Caco-2 (cell line): ENCODE measurements at regions not wholly inside any gene's neighbourhood (a gene's known extent, or its start where the extent isn't known, plus 50 kb on each side); places are given as distances from the start of the nearest gene placed in this dataset.

Source experiments
- BruUV-seq: library from RNA; stranded (reverse); fragments of 400-500 nt; replicated peaks from 2 replicates; lab custom pipeline; 2021; lab: Mats Ljungman, UMichigan
- CTCF ChIA-PET: fragments of 300-600 bp; sonication (Branson Sonifier 250); formaldehyde crosslinking; loops from one replicate; lab custom pipeline; 2022; ENCODE audit warnings: antibody characterized with exemption; lab: Charles Lee
- POLR2A ChIA-PET: fragments of 300-600 bp; sonication (Branson Sonifier 250); formaldehyde crosslinking; loops from one replicate; lab custom pipeline; 2022; ENCODE audit warnings: antibody characterized with exemption; lab: Charles Lee
- DNase-seq, 2 experiments: peaks; one replicate each; pipeline versions ENCODE4 v3.0.0 to v3.0.0-alpha.2; 2020 to 2022
- H3K27me3 ChIP-seq: replicated peaks from 2 replicates; pipeline ENCODE4 v1.6.0; 2011; ENCODE audit warnings: low read length; ENCODE audit not compliant: control insufficient read depth, insufficient read depth
- H3K36me3 ChIP-seq: 2 replicates; pipeline ENCODE4 v1.5.1; 2011; ENCODE audit warnings: low read length; ENCODE audit not compliant: control insufficient read depth, insufficient read depth
- H3K4me1 ChIP-seq: fragments of 250-450 bp; sonication (Bioruptor Pico); 2 replicates; pipeline ENCODE4 v1.5.1; 2020; ENCODE audit warnings: mild to moderate bottlenecking
- H3K4me3 ChIP-seq: 2 replicates; pipeline ENCODE4 v1.5.1; 2011; ENCODE audit warnings: low read depth, mild to moderate bottlenecking, control low read depth, low read length
- H3K9me3 ChIP-seq: fragments of 250-450 bp; sonication (Bioruptor Pico); 2 replicates; pipeline ENCODE4 v1.5.1; 2020; ENCODE audit warnings: mild to moderate bottlenecking, moderate library complexity
- H3K27ac Mint-ChIP-seq: one replicate; pipeline ENCODE4 v1.8.0; 2022; ENCODE audit warnings: mixed read lengths; ENCODE audit not compliant: unreplicated experiment
- H3K27me3 Mint-ChIP-seq: one replicate; pipeline ENCODE4 v1.8.0; 2022; ENCODE audit warnings: mixed read lengths; ENCODE audit not compliant: insufficient read depth, unreplicated experiment
- H3K36me3 Mint-ChIP-seq: one replicate; pipeline ENCODE4 v1.8.0; 2022; ENCODE audit warnings: mild to moderate bottlenecking, mixed read lengths; ENCODE audit not compliant: insufficient read depth, unreplicated experiment
- H3K4me1 Mint-ChIP-seq: one replicate; pipeline ENCODE4 v1.8.0; 2022; ENCODE audit warnings: low read depth, mixed read lengths; ENCODE audit not compliant: unreplicated experiment
- H3K4me3 Mint-ChIP-seq: one replicate; pipeline ENCODE4 v1.8.0; 2022; ENCODE audit warnings: mild to moderate bottlenecking, moderate library complexity, mixed read lengths; ENCODE audit not compliant: unreplicated experiment
- H3K9me3 Mint-ChIP-seq: one replicate; pipeline ENCODE4 v1.8.0; 2022; ENCODE audit warnings: mixed read lengths; ENCODE audit not compliant: unreplicated experiment
- intact Hi-C: fragments of 100-400 bp; cut with micrococcal nuclease; formaldehyde crosslinking; loops from one replicate; pipeline ENCODE4 v1.10.0; 2022; ENCODE audit not compliant: unreplicated experiment
- TF ChIP-seq, protein P1 (sequence below), 2 experiments: fragments of 200-600 bp in 1 of 2; IDR thresholded peaks; 1 replicate in 1 of 2; 2 replicates in 1 of 2; pipeline versions ENCODE4 v1.5.1 to v1.8.0; 2011 to 2022; ENCODE audit warnings: antibody characterized with exemption in 1 of 2, control low read depth in 1 of 2, inconsistent platforms in 1 of 2, low read depth in 1 of 2, low read length in 1 of 2, mild to moderate bottlenecking in 1 of 2, moderate library complexity in 1 of 2; ENCODE audit not compliant: insufficient read depth in 1 of 2, severe bottlenecking in 1 of 2, unreplicated experiment in 1 of 2

DNA sequence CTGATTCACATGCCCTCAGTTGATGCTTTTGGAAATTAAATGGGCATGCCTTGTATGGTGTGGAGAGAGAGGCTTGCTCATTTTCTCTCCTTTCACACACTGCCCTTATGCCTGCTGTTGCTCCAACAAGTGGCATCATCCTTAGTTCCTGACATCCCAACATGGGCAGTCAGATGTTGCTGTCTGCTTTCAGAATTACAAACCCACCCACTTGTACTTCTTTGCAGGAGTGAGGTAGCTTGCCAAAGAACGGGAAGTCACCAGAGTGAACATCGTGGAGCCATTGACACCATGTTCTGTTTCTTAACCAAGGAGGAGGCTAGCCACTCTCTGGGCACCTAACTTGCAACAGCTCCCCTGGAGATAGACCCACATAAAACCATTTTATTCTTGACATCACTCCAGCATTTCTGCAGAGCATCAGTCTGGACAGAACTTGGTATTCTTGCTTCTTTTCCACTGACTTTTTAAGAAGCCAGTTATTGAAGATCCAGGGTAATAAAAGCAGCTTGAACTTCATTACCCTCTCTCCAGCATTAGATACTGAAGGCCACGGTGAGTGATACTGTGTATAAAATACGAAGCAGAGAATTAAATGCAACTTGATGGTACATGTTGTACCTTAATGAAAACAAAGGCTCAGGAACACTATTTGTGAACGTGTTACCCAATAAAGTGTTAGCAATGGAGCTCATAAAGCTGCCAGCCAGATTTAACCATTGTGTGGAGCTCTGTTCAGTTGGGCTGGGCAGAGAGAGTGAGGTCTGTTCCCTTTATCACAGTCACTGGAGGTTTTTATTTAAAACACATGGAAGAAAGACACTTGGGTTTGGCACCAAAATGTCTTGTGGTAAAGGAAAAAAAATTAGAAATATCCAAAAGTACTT lies 195.8 kb upstream of the HABP2 start:
- Mint-ChIP-seq H3K27ac (no peak overlapping the region), H3K36me3 (no peaks in the 10 kb centered on the region), H3K27me3 (peaks cover 7% of the 10 kb centered on the region), H3K4me3 (no peak overlapping the region), H3K4me1 (peaks cover under 1% of the 10 kb centered on the region), H3K9me3 (no peaks in the 10 kb centered on the region)
- no TSS peak for BruUV-seq
- H3K27me3 ChIP-seq = no peaks in the 10 kb centered on the region; the same call in 1 of the 2 replicates
- H3K4me1 ChIP-seq = no peaks in the 10 kb centered on the region
- no peaks in the 10 kb centered on the region for H3K36me3 ChIP-seq
- no peaks in the 10 kb centered on the region for H3K9me3 ChIP-seq
- ChIA-PET POLR2A (no interaction called here), CTCF (no interaction called here)
- TF ChIP-seq, protein P1, sequence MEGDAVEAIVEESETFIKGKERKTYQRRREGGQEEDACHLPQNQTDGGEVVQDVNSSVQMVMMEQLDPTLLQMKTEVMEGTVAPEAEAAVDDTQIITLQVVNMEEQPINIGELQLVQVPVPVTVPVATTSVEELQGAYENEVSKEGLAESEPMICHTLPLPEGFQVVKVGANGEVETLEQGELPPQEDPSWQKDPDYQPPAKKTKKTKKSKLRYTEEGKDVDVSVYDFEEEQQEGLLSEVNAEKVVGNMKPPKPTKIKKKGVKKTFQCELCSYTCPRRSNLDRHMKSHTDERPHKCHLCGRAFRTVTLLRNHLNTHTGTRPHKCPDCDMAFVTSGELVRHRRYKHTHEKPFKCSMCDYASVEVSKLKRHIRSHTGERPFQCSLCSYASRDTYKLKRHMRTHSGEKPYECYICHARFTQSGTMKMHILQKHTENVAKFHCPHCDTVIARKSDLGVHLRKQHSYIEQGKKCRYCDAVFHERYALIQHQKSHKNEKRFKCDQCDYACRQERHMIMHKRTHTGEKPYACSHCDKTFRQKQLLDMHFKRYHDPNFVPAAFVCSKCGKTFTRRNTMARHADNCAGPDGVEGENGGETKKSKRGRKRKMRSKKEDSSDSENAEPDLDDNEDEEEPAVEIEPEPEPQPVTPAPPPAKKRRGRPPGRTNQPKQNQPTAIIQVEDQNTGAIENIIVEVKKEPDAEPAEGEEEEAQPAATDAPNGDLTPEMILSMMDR (IDR thresholded peaks at IDR 0.05; ENCODE audit: insufficient read depth in 1 of 2, low read depth in 1 of 2, low read length in 1 of 2, severe bottlenecking in 1 of 2, unreplicated experiment in 1 of 2) = no peak
- no peak for DNase-seq
- intact Hi-C loops = no loop called here
- no peak overlapping the region for H3K4me3 ChIP-seq

DNA sequence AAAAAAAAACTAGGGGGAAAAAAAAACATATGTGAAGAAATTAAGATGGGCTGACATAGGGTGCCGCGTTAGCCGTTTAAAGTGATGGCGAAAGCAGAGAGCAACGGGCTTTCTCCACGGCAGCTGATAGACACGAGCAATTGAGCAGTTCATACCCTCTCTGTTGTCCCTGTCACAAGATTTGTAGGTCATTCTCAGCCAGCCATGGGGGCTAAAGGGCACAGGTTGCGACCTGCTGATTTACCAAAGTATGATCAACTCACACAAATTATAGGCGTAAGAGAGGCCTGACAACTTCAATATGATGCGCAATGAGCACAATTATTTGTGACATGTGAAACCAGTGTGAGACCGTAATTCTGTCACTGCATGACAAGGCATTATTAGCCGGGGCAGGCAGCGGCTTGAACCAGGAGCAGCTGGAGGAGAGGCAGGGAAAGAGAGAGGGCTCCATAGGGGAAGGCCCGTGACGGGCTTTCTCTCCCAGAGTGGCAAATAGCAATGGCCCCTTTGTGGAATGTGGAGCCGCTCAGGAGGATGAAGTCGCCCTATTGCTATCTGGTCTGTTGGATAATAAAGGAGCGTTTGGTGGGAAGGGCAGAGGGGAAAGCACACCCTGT lies 195.1 kb upstream of the HABP2 start:
- Histone ChIP-seq H3K27me3 (no peaks in the 10 kb centered on the region; the same call in 1 of the 2 replicates), H3K36me3 (no peaks in the 10 kb centered on the region), H3K9me3 (no peaks in the 10 kb centered on the region), H3K4me3 (no peak overlapping the region), H3K4me1 (no peaks in the 10 kb centered on the region)
- no peak overlapping the region for H3K27ac Mint-ChIP-seq
- H3K4me1 Mint-ChIP-seq = peaks cover 8% of the 10 kb centered on the region
- ChIA-PET CTCF (no interaction called here), POLR2A (no interaction called here)
- TF ChIP-seq, protein P1 (IDR thresholded peaks at IDR 0.05; ENCODE audit: insufficient read depth in 1 of 2, low read depth in 1 of 2, low read length in 1 of 2, severe bottlenecking in 1 of 2, unreplicated experiment in 1 of 2) = no peak
- intact Hi-C loops = no loop called here
- H3K9me3 Mint-ChIP-seq = no peaks in the 10 kb centered on the region
- no peak for DNase-seq
- no peaks in the 10 kb centered on the region for H3K36me3 Mint-ChIP-seq
- no peak overlapping the region for H3K4me3 Mint-ChIP-seq
- peaks cover 5% of the 10 kb centered on the region for H3K27me3 Mint-ChIP-seq
- no TSS peak for BruUV-seq

DNA sequence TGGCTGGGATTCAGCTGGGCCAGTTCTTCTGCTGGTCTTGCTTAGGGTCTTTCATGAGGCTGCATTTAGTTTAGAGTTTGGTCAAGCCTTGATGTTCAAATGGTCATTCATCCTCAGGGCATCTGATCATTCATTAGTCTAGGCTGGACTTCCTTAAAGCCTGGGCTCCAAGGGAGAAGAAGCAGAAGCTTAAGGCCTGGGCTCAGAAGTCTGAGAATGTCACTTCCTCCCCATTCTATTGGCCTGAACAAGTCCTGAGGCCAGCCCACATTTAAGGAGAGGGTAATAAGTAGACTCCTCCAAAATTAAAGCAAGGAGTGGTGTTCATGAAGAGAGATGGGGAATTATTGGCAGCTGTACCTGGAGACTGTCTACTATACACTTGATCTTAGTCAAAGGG lies 193.2 kb upstream of the HABP2 start:
- intact Hi-C loops = no loop called here
- no peaks in the 10 kb centered on the region; the same call in 1 of the 2 replicates for H3K27me3 ChIP-seq
- H3K27ac Mint-ChIP-seq = no peak overlapping the region

More for the DNA sequence above, 193.2 kb upstream of the HABP2 start:
- no peaks in the 10 kb centered on the region for H3K36me3 Mint-ChIP-seq
- H3K27me3 Mint-ChIP-seq = peaks cover 5% of the 10 kb centered on the region
- TF ChIP-seq, protein P1 (IDR thresholded peaks at IDR 0.05; ENCODE audit: insufficient read depth in 1 of 2, low read depth in 1 of 2, low read length in 1 of 2, severe bottlenecking in 1 of 2, unreplicated experiment in 1 of 2) = no peak
- no peaks in the 10 kb centered on the region for H3K9me3 ChIP-seq
- BruUV-seq = no TSS peak
- H3K4me3 Mint-ChIP-seq = no peak overlapping the region
- no peak overlapping the region for H3K4me3 ChIP-seq
- peaks cover 8% of the 10 kb centered on the region for H3K4me1 Mint-ChIP-seq
- H3K36me3 ChIP-seq = no peaks in the 10 kb centered on the region
- POLR2A ChIA-PET = no interaction called here
- no peaks in the 10 kb centered on the region for H3K9me3 Mint-ChIP-seq
- no peak for DNase-seq
- H3K4me1 ChIP-seq = no peaks in the 10 kb centered on the region
- CTCF ChIA-PET = no interaction called here
